ENCODE measurements at regions not wholly inside any gene's neighbourhood (a gene's known extent, or its start where the extent isn't known, plus 50 kb on each side); places are given as distances from the start of the nearest gene placed in this dataset.

- no peak overlapping the region for H3K4me3 ChIP-seq (ENCODE audit: low read depth, low read length)
- no peak for TF ChIP-seq CTCF (IDR thresholded peaks at IDR 0.05; ENCODE audit: insufficient read depth, low read length)
- DNase-seq (ENCODE audit: low read depth), result no peak
Measured at GRCh38 chr18:43543236-43543635, 265.9 kb upstream of the SYT4 start.

GRCh38 chr18:43547456-43547855 lies 270.2 kb upstream of the SYT4 start:
- no peak for DNase-seq (ENCODE audit: low read depth)
- TF ChIP-seq CTCF (IDR thresholded peaks at IDR 0.05; ENCODE audit: insufficient read depth, low read length), result no peak
- H3K4me3 ChIP-seq (ENCODE audit: low read depth, low read length), result no peak overlapping the region

- no peak for DNase-seq (ENCODE audit: low read depth)
- no peak overlapping the region for H3K4me3 ChIP-seq (ENCODE audit: low read depth, low read length)
- no peak for TF ChIP-seq CTCF (IDR thresholded peaks at IDR 0.05; ENCODE audit: insufficient read depth, low read length)
Measured at GRCh38 chr18:43559507-43559906, 282.2 kb upstream of the SYT4 start.

- peak; percentile 35 for TF ChIP-seq CTCF (IDR thresholded peaks at IDR 0.05; ENCODE audit: insufficient read depth, low read length)
- DNase-seq (ENCODE audit: low read depth), result peak; percentile 39
- H3K4me3 ChIP-seq (ENCODE audit: low read depth, low read length), result no peak overlapping the region
Measured at GRCh38 chr18:43563780-43564179, 286.5 kb upstream of the SYT4 start.

GRCh38 chr18:43570593-43570992 lies 293.3 kb upstream of the SYT4 start:
- DNase-seq (ENCODE audit: low read depth), result no peak
- TF ChIP-seq CTCF (IDR thresholded peaks at IDR 0.05; ENCODE audit: insufficient read depth, low read length), result no peak
- H3K4me3 ChIP-seq (ENCODE audit: low read depth, low read length), result no peak overlapping the region

GRCh38 chr18:43571078-43571689 lies 293.9 kb upstream of the SYT4 start:
- H3K4me3 ChIP-seq (ENCODE audit: low read depth, low read length), result no peak overlapping the region
- TF ChIP-seq CTCF (IDR thresholded peaks at IDR 0.05; ENCODE audit: insufficient read depth, low read length), result peak; percentile 72
- peak; percentile 72 for DNase-seq (ENCODE audit: low read depth)

GRCh38 chr18:43572163-43572562 lies 294.9 kb upstream of the SYT4 start:
- no peak for TF ChIP-seq CTCF (IDR thresholded peaks at IDR 0.05; ENCODE audit: insufficient read depth, low read length)
- H3K4me3 ChIP-seq (ENCODE audit: low read depth, low read length), result no peak overlapping the region
- DNase-seq (ENCODE audit: low read depth), result no peak

Data from fibroblast of the aortic adventitia (primary cell).